A549 (cell line): ENCODE measurements at regions not wholly inside any gene's neighbourhood (a gene's known extent, or its start where the extent isn't known, plus 50 kb on each side); places are given as distances from the start of the nearest gene placed in this dataset.

Source experiments
- ATAC-seq, 2 experiments: fragments of 200-7000 bp in 1 of 2; fragments of >200 bp in 1 of 2; cut with Nextera tagmentation in 1 of 2; cut with Tn5 transposase in 1 of 2; 3 replicates each; pipeline versions ENCODE4 v1.8.0 to v1.9.1; 2018 to 2020; ENCODE audit warnings: mild to moderate bottlenecking in 1 of 2, moderate library complexity in 1 of 2
- CTCF ChIA-PET: fragments of 300-600 bp; sonication (Branson Sonifier 250); formaldehyde crosslinking; extraction: SDS; loops from one replicate; lab custom pipeline; 2021; ENCODE audit warnings: antibody characterized with exemption, inconsistent platforms; lab: Yijun Ruan, JAX
- POLR2A ChIA-PET: fragments of 350-600 bp; formaldehyde crosslinking; extraction: SDS; loops from one replicate; lab custom pipeline; 2021; ENCODE audit warnings: antibody characterized with exemption, inconsistent platforms; lab: Yijun Ruan, JAX
- DNase-seq, 2 experiments: peaks; one replicate each; pipeline versions ENCODE4 v3.0.0 to v3.0.0-alpha.2; 2011 to 2016; ENCODE audit warnings: low read depth in 1 of 2, low spot score in 1 of 2
- FAIRE-seq: peaks from 2 replicates; lab custom pipeline; 2011; peaks lifted over from hg19 to GRCh38; lab: Jason Lieb, UNC
- H3K27ac ChIP-seq, 2 experiments: fragments of >200 bp; sonication (Bioruptor Twin); formaldehyde crosslinking; 3 replicates each; pipeline ENCODE4 v1.5.1; 2016 to 2017
- H3K4me1 ChIP-seq: fragments of >200 bp; sonication (Bioruptor Twin); formaldehyde crosslinking; 3 replicates; pipeline ENCODE4 v1.6.1; 2016
- H3K4me2 ChIP-seq: fragments of >200 bp; sonication (Bioruptor Twin); formaldehyde crosslinking; 3 replicates; pipeline ENCODE4 v1.6.1; 2016
- H3K4me3 ChIP-seq: fragments of >200 bp; sonication (Bioruptor Twin); formaldehyde crosslinking; 3 replicates; pipeline ENCODE4 v1.5.1; 2016
- H3K9me3 ChIP-seq: fragments of >200 bp; sonication (Bioruptor Twin); formaldehyde crosslinking; 3 replicates; pipeline ENCODE4 v1.6.1; 2016
- BHLHE40 ChIP-seq: IDR thresholded peaks from 2 replicates; pipeline ENCODE4 v1.6.1; 2012; ENCODE audit warnings: low read depth, low read length, inconsistent platforms
- CBX8 ChIP-seq: fragments of 200-600 bp; sonication (generic); IDR thresholded peaks from 2 replicates; pipeline ENCODE4 v1.6.1; 2016
- CEBPB ChIP-seq, 2 experiments: fragments of >200 bp in 1 of 2; sonication (Bioruptor Twin) in 1 of 2; formaldehyde crosslinking in 1 of 2; IDR thresholded peaks; 2 replicates each; pipeline ENCODE4 v1.6.1; 2012 to 2016
- CHD2 ChIP-seq: fragments of 150-350 bp; IDR thresholded peaks from 2 replicates; pipeline ENCODE4 v1.6.1; 2014; ENCODE audit warnings: low read length; ENCODE audit not compliant: partially characterized antibody
- FOXS1 ChIP-seq: fragments of 250-450 bp; sonication (Bioruptor Pico); IDR thresholded peaks from 2 replicates; pipeline ENCODE4 v1.5.0; 2020; ENCODE audit warnings: mild to moderate bottlenecking, moderate library complexity
- MAZ ChIP-seq: fragments of 150-350 bp; IDR thresholded peaks from 2 replicates; pipeline ENCODE4 v1.6.1; 2014; ENCODE audit warnings: antibody characterized with exemption, low read depth, low read length, borderline replicate concordance
- NPAS2 ChIP-seq: fragments of 250-450 bp; sonication (Bioruptor Pico); IDR thresholded peaks from 2 replicates; pipeline ENCODE4 v1.8.0; 2022; ENCODE audit warnings: mild to moderate bottlenecking, moderate library complexity, borderline replicate concordance
- TFCP2L1 ChIP-seq: fragments of 250-450 bp; sonication (Bioruptor Pico); IDR thresholded peaks from 2 replicates; pipeline ENCODE4 v1.5.0; 2021; ENCODE audit warnings: mild to moderate bottlenecking
- ZFP36 ChIP-seq: fragments of 450-650 bp; IDR thresholded peaks from 2 replicates; pipeline ENCODE4 v1.6.1; 2014; ENCODE audit warnings: borderline replicate concordance; ENCODE audit not compliant: partially characterized antibody
- ZNF302 ChIP-seq: fragments of 250-450 bp; sonication (Bioruptor Pico); IDR thresholded peaks from 2 replicates; pipeline ENCODE4 v1.9.0; 2021; ENCODE audit warnings: inconsistent platforms, mild to moderate bottlenecking, moderate library complexity
- WGBS: methylation state at CpG from one replicate; pipeline ENCODE4 v1.1.6; 2017; ENCODE audit errors: missing lambda C conversion rate; 5-methylcytosine and 5-hydroxymethylcytosine counted together
- TF ChIP-seq, protein P1 (sequence below): IDR thresholded peaks from 2 replicates; pipeline ENCODE4 v1.6.1; 2012
- TF ChIP-seq, protein P2 (sequence below): fragments of >200 bp; sonication (Bioruptor Twin); formaldehyde crosslinking; IDR thresholded peaks from 2 replicates; pipeline ENCODE4 v1.6.1; 2016
- TF ChIP-seq, protein P3 (sequence below): IDR thresholded peaks from 2 replicates; pipeline ENCODE4 v1.6.1; 2012; ENCODE audit warnings: low read depth, borderline replicate concordance
- TF ChIP-seq, protein P4 (sequence below): fragments of >200 bp; sonication (Bioruptor Twin); formaldehyde crosslinking; IDR thresholded peaks from 3 replicates; pipeline ENCODE4 v1.6.1; 2016

DNA sequence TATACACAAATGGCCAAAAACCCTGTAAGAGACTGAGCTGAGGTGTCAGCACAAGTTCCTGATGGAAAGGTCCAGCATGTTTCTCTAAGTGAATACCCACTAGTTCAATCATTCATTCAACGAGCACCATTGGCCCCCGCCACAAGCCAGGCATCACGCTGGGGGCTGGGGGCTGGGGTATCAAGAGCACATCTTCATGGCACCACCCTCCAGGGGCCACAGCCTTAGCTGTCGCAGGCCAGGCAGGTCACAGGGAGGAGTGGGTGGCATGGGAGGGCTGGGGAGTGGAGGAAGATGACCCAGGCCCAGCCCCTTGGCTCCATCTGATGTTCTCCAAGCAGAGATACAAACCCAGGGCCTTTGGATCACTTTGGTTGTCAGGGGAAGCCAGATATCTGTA lies 97.9 kb downstream of the ACKR3 start:
- DNase-seq = no peak

DNA sequence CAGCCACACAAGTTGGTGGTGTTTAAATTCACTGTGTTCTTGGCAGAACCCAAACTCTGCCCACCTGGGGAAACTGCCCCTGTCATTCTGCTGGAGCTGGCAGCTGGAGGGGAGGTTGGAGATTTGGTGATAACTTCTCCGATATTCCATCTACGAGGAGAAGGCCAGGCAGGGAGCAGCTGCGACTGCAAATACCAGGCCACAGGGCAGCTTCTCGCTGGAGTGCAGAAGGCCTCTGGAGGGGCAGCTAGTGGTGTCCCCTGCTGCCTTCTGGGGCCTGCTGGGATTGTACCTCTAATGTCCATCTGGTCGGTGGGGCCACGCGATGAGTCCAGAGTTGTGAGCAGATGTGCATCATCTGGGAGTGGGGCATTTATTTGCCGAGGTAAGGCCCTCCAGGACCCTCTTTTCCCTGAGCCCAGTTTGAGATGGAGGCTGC lies 98.9 kb downstream of the ACKR3 start:
- H3K4me2 ChIP-seq = no peak overlapping the region
- peaks cover 34% of the 10 kb centered on the region for H3K9me3 ChIP-seq
- FAIRE-seq (no peak), DNase-seq (no peak), ATAC-seq (no peak)
- TF ChIP-seq, protein P1, sequence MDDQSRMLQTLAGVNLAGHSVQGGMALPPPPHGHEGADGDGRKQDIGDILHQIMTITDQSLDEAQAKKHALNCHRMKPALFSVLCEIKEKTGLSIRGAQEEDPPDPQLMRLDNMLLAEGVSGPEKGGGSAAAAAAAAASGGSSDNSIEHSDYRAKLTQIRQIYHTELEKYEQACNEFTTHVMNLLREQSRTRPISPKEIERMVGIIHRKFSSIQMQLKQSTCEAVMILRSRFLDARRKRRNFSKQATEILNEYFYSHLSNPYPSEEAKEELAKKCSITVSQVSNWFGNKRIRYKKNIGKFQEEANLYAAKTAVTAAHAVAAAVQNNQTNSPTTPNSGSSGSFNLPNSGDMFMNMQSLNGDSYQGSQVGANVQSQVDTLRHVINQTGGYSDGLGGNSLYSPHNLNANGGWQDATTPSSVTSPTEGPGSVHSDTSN = no peak
- no peak for TF ChIP-seq BHLHE40
- H3K4me3 ChIP-seq = no peak overlapping the region
- peaks cover 12% of the 10 kb centered on the region; the same call in 2 of the 3 replicates for H3K4me1 ChIP-seq
- H3K27ac ChIP-seq = peak overlapping the region in 1 of 2 experiments; percentile 31; a peak in 1 of 6 replicates
- CTCF ChIA-PET = no interaction called here
- whole genome bisulfite sequencing = 85% methylated on average over 8 of the region's 8 CpGs
- POLR2A ChIA-PET = no interaction called here

More for the DNA sequence above, 97.9 kb downstream of the ACKR3 start:
- POLR2A ChIA-PET = no interaction called here
- TF ChIP-seq FOXS1 (no peak), TFCP2L1 (CRISPR knock-in tag) (no peak)
- Histone ChIP-seq H3K9me3 (peaks cover 32% of the 10 kb centered on the region), H3K4me1 (peaks cover 14% of the 10 kb centered on the region; the same call in 2 of the 3 replicates), H3K4me3 (no peak overlapping the region), H3K4me2 (no peak overlapping the region), H3K27ac (peak overlapping the region in 1 of 2 experiments; percentile 49; a peak in 2 of 6 replicates)
- ATAC-seq = no peak
- 59% methylated on average over 4 of the region's 4 CpGs for WGBS
- FAIRE-seq = no peak
- CTCF ChIA-PET = interaction anchor here (0.8 kb wide), 1 partner anchor 14 kb away, joined by 3 read pairs; no protein-coding TSS in a partner anchor

DNA sequence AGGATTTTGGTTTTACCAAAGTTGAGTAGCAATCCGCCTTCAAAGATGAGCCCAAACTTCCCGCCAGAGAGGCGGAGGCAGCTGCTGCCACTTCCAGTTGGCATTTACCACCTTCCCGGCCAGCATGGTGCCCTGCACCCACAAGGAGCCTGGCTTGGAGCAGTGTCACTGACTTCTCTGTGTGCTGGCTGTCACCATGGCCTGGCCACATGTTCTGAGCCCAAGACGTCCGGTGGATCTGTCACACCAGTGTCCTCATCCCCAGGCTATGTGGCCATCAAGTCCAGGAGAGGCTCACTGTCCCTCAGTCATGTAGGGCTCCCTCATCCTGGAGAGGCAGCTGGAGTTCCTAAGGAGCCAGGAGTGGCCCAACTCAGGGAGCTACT lies 100.6 kb downstream of the ACKR3 start:
- H3K4me3 ChIP-seq = no peak overlapping the region
- H3K27ac ChIP-seq = no peak overlapping the region
- 75% methylated on average over 5 of the region's 6 CpGs for WGBS
- CTCF ChIA-PET = no interaction called here
- FAIRE-seq = no peak
- peaks cover 7% of the 10 kb centered on the region; the same call in 2 of the 3 replicates for H3K4me1 ChIP-seq
- no peak overlapping the region for H3K4me2 ChIP-seq
- no peak for DNase-seq
- TF ChIP-seq, protein P2, sequence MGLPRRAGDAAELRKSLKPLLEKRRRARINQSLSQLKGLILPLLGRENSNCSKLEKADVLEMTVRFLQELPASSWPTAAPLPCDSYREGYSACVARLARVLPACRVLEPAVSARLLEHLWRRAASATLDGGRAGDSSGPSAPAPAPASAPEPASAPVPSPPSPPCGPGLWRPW = no peak
- TF ChIP-seq, protein P3, sequence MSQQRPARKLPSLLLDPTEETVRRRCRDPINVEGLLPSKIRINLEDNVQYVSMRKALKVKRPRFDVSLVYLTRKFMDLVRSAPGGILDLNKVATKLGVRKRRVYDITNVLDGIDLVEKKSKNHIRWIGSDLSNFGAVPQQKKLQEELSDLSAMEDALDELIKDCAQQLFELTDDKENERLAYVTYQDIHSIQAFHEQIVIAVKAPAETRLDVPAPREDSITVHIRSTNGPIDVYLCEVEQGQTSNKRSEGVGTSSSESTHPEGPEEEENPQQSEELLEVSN = no peak
- TF ChIP-seq CHD2 (no peak), ZNF302 (CRISPR knock-in tag) (no peak), NPAS2 (CRISPR knock-in tag) (no peak), CBX8 (no peak), TFCP2L1 (CRISPR knock-in tag) (no peak), ZFP36 (no peak), MAZ (no peak), CEBPB (IDR thresholded peaks at IDR 0.05) (no peak)
- TF ChIP-seq, protein P1 = no peak
- TF ChIP-seq, protein P4, sequence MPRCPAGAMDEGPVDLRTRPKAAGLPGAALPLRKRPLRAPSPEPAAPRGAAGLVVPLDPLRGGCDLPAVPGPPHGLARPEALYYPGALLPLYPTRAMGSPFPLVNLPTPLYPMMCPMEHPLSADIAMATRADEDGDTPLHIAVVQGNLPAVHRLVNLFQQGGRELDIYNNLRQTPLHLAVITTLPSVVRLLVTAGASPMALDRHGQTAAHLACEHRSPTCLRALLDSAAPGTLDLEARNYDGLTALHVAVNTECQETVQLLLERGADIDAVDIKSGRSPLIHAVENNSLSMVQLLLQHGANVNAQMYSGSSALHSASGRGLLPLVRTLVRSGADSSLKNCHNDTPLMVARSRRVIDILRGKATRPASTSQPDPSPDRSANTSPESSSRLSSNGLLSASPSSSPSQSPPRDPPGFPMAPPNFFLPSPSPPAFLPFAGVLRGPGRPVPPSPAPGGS = no peak
- ATAC-seq = no peak
- POLR2A ChIA-PET = no interaction called here
- peaks cover 42% of the 10 kb centered on the region for H3K9me3 ChIP-seq
